ENCODE measurements at regions not wholly inside any gene's neighbourhood (a gene's known extent, or its start where the extent isn't known, plus 50 kb on each side); places are given as distances from the start of the nearest gene placed in this dataset.

DNA sequence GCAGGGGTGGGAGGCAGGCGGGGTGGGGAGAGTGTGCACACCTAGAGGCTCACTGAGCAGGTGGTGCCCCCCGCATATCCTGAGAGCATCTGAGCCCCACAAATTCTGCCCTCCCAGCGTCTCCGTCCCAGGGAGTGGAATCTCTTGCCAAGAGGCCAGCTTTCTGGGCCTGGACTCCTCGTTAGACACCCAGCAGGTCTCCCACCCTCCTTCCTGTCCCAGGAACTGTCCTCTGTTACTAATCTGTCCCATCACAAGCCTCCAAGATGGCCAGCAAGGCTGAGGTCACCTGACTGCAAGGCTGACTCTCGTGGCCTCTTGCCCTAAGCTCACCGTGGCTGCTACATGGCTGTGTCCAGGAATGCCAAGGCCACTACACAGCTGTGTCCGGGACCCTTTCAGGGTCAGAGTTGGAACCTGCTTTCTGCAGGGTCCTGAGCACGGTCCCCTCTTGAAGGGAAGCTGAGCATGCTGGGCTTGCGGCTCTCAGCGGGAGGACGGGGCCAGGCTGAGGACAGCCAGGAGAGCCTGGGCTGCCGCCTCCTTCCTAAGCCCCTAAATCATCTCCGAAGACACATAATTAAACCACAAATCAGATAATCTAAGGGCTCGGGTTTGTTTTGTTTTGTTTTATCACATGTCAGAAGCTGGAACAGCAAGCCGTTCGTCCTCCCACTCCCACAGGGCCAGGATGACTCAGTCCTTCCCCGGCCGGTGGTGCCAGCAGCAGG lies 1327.3 kb downstream of the TBC1D22A start:
- Mint-ChIP-seq H3K4me3 (peak overlapping the region in 1 of 3 donors; percentile 40), H3K27me3 (peaks cover 6 to 24% of the 10 kb centered on the region in 2 donors), H3K9me3 (no peaks in the 10 kb centered on the region), H3K27ac (peak overlapping the region in 1 of 2 donors; percentile 36), H3K4me1 (peaks cover 0 to 10% (median 2%) of the 10 kb centered on the region in 3 donors), H3K36me3 (no peaks in the 10 kb centered on the region)
- H3K36me3 ChIP-seq (ENCODE audit: control insufficient read depth in 2 of 2, extremely low read depth in 1 of 2, insufficient read depth in 1 of 2, low read length in 1 of 2), result no peaks in the 10 kb centered on the region
- 83% methylated on average over 18 of the region's 19 CpGs for WGBS (ENCODE audit: insufficient coverage)
- H3K4me1 ChIP-seq (ENCODE audit: control insufficient read depth in 1 of 2, extremely low read depth in 1 of 2, insufficient read depth in 2 of 2, low read length in 2 of 2), result peaks cover 0 to 15% of the 10 kb centered on the region in 2 experiments
- DNase-seq (no peak), ATAC-seq (replicated peaks in 1 of 4) (no peak)
- H3K27me3 ChIP-seq (replicated peaks in 1 of 2; ENCODE audit: control insufficient read depth in 2 of 2, extremely low read depth in 1 of 2, insufficient read depth in 2 of 2, low read length in 1 of 2), result peaks cover 0 to 44% of the 10 kb centered on the region in 2 experiments
- no peaks in the 10 kb centered on the region for H3K9me3 ChIP-seq
- ChIA-PET CTCF (no interaction called here), POLR2A (no interaction called here)
- H3K4me3 ChIP-seq (ENCODE audit: control insufficient read depth in 1 of 2, extremely low read depth in 1 of 2, low read length in 1 of 2), result no peak overlapping the region
- H3K27ac ChIP-seq (ENCODE audit: low read length), result no peak overlapping the region

DNA sequence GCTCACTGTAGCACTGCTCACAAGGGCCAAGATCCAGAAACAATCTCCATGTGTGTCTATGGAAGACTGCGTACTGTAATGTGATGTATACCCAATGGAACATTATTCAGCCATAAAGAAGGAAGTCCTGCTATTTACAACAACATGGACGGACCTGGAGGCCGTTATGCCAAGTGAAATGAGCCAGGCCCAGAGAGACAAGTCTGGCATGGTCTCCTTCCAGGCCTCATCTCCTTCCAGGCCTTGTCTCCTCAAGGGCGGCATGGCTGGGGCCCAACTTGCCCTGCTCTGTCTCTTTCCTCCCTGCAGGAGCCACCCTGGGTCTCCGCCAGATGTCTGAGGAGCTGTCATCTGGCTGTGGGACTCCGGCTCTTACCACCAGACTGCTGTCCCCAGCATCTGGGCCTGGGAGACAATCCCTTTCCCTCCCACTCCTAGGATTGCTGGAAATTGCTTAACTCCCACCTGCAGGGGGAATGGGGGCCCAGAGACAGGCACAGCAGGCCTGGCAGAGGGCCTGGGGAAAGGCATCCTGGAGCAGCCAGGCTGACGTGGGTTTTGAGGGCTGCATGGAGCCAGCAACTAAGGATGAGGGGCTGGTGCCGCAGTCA lies 1326.6 kb downstream of the TBC1D22A start:
- POLR2A ChIA-PET, result no interaction called here
- WGBS (ENCODE audit: insufficient coverage), result 97% methylated on average over 8 of the region's 8 CpGs
- H3K4me3 Mint-ChIP-seq, result no peak overlapping the region

DNA sequence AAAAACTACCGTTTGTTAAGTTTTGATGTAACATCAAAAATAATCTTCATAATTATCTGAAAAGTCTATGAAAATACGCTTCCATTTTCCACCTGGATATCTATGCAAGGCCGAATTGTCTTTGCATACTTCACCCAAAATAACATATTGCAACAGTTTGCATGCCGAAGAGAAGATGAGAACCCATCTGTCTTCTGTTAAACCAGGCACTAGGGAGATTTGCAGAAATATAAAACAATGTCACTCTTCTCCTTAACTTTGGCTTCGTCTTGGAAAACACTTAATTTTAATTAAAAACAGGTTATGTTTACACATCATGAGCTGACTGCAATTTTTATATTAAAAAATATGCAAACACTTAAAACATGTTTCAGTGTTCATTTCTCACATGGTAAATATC lies 1325.8 kb downstream of the TBC1D22A start:
- no peak for ATAC-seq (replicated peaks in 1 of 4)
- Mint-ChIP-seq H3K4me3 (no peak overlapping the region), H3K27me3 (peaks cover 12 to 27% of the 10 kb centered on the region in 2 donors), H3K36me3 (no peaks in the 10 kb centered on the region), H3K4me1 (peaks cover 6 to 20% (median 11%) of the 10 kb centered on the region in 3 donors), H3K9me3 (no peaks in the 10 kb centered on the region), H3K27ac (no peak overlapping the region)
- ChIA-PET CTCF (no interaction called here), POLR2A (no interaction called here)
- H3K36me3 ChIP-seq (ENCODE audit: control insufficient read depth in 2 of 2, extremely low read depth in 1 of 2, insufficient read depth in 1 of 2, low read length in 1 of 2), result no peaks in the 10 kb centered on the region
- DNase-seq, result no peak
- peaks cover 0 to 55% of the 10 kb centered on the region in 2 experiments for H3K27me3 ChIP-seq (replicated peaks in 1 of 2; ENCODE audit: control insufficient read depth in 2 of 2, extremely low read depth in 1 of 2, insufficient read depth in 2 of 2, low read length in 1 of 2)
- H3K27ac ChIP-seq (ENCODE audit: low read length), result no peak overlapping the region
- no peak overlapping the region for H3K4me3 ChIP-seq (ENCODE audit: control insufficient read depth in 1 of 2, extremely low read depth in 1 of 2, low read length in 1 of 2)
- H3K4me1 ChIP-seq (ENCODE audit: control insufficient read depth in 1 of 2, extremely low read depth in 1 of 2, insufficient read depth in 2 of 2, low read length in 2 of 2), result peaks cover 0 to 29% of the 10 kb centered on the region in 2 experiments
- 80% methylated on average over 1 of the region's 5 CpGs for WGBS (ENCODE audit: insufficient coverage)
- H3K9me3 ChIP-seq, result no peaks in the 10 kb centered on the region

More for the DNA sequence above, 1326.6 kb downstream of the TBC1D22A start:
- ATAC-seq (replicated peaks in 1 of 4) (no peak), DNase-seq (no peak)
- Histone ChIP-seq H3K4me3 (ENCODE audit: control insufficient read depth in 1 of 2, extremely low read depth in 1 of 2, low read length in 1 of 2) (no peak overlapping the region), H3K27me3 (replicated peaks in 1 of 2; ENCODE audit: control insufficient read depth in 2 of 2, extremely low read depth in 1 of 2, insufficient read depth in 2 of 2, low read length in 1 of 2) (peaks cover 0 to 51% of the 10 kb centered on the region in 2 experiments), H3K9me3 (no peaks in the 10 kb centered on the region), H3K36me3 (ENCODE audit: control insufficient read depth in 2 of 2, extremely low read depth in 1 of 2, insufficient read depth in 1 of 2, low read length in 1 of 2) (no peaks in the 10 kb centered on the region), H3K4me1 (ENCODE audit: control insufficient read depth in 1 of 2, extremely low read depth in 1 of 2, insufficient read depth in 2 of 2, low read length in 2 of 2) (peaks cover 0 to 22% of the 10 kb centered on the region in 2 experiments), H3K27ac (ENCODE audit: low read length) (no peak overlapping the region)
- Mint-ChIP-seq H3K4me1 (peaks cover 6 to 18% (median 9%) of the 10 kb centered on the region in 3 donors), H3K9me3 (no peaks in the 10 kb centered on the region), H3K36me3 (no peaks in the 10 kb centered on the region), H3K27ac (no peak overlapping the region), H3K27me3 (peaks cover 10 to 27% of the 10 kb centered on the region in 2 donors)
- CTCF ChIA-PET, result no interaction called here

DNA sequence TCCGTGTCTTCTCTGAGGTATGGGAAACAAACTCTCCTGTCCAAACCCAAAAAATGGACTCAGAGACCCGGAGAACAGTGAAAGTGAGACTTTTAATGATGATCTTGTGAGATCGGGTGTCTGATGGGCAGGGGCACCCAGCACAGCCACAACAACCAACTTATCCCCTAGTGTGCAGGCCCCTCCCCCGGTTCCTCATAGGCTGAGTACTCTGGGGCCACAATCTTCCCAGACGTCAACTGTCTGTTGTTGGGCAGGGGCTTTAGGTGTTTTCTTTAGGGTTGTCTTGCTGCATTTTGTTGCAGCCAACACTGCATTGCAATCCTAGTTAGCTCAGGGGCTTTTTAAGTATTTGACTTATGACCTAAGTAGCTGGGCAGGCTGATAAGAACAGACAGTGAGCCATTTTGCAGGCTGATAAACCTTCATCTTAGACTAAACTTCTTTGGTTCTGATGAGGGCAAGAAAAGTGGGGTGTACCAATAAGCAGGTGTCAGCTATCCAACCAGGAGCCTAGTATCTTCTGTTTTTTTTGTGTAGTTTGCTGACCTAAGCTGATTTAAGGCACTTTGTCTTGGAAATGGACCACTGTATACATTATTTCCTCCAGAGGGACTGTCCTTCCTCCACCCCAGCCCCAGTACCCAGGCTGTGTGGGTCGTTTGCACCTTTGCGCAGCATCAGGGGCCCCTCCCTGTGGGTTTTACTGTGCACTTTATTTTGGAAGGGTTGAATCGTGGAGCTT lies 1323.6 kb downstream of the TBC1D22A start:
- Histone ChIP-seq H3K4me1 (ENCODE audit: control insufficient read depth in 1 of 2, extremely low read depth in 1 of 2, insufficient read depth in 2 of 2, low read length in 2 of 2) (peaks cover 0 to 33% of the 10 kb centered on the region in 2 experiments), H3K27ac (ENCODE audit: low read length) (no peak overlapping the region), H3K27me3 (replicated peaks in 1 of 2; ENCODE audit: control insufficient read depth in 2 of 2, extremely low read depth in 1 of 2, insufficient read depth in 2 of 2, low read length in 1 of 2) (peaks cover 0 to 57% of the 10 kb centered on the region in 2 experiments), H3K36me3 (ENCODE audit: control insufficient read depth in 2 of 2, extremely low read depth in 1 of 2, insufficient read depth in 1 of 2, low read length in 1 of 2) (no peaks in the 10 kb centered on the region), H3K4me3 (ENCODE audit: control insufficient read depth in 1 of 2, extremely low read depth in 1 of 2, low read length in 1 of 2) (no peak overlapping the region), H3K9me3 (no peaks in the 10 kb centered on the region)
- H3K27ac Mint-ChIP-seq, result no peak overlapping the region
- H3K9me3 Mint-ChIP-seq, result no peaks in the 10 kb centered on the region
- POLR2A ChIA-PET, result no interaction called here
- ATAC-seq (replicated peaks in 1 of 4) (no peak), DNase-seq (no peak)
- H3K4me1 Mint-ChIP-seq, result peaks cover 6 to 20% (median 11%) of the 10 kb centered on the region in 3 donors
- no CpG with 5 or more reads among the region's 8 CpGs for WGBS (ENCODE audit: insufficient coverage)
- H3K36me3 Mint-ChIP-seq, result no peaks in the 10 kb centered on the region
- H3K4me3 Mint-ChIP-seq, result no peak overlapping the region
- CTCF ChIA-PET, result no interaction called here
- H3K27me3 Mint-ChIP-seq, result peaks cover 19 to 25% of the 10 kb centered on the region in 2 donors

DNA sequence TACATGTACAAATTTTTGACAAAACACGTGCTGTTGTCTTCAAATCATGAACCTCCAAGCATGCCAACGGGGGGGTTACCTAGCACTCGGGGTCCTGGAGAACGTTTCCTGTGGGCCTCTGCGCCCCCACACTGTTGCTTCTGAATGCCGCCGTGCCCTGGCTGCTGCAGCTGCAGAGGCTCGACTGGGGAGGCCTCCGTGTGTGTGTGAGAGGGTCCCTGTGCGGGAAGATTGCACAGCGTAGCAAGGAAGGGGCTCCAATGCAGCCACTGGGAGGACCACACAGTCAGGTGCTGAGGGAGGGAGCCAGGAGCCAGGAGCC lies 1322.2 kb downstream of the TBC1D22A start:
- Histone ChIP-seq H3K9me3 (no peaks in the 10 kb centered on the region), H3K27me3 (replicated peaks in 1 of 2; ENCODE audit: control insufficient read depth in 2 of 2, extremely low read depth in 1 of 2, insufficient read depth in 2 of 2, low read length in 1 of 2) (peaks cover 0 to 53% of the 10 kb centered on the region in 2 experiments), H3K27ac (ENCODE audit: low read length) (no peak overlapping the region), H3K4me1 (ENCODE audit: control insufficient read depth in 1 of 2, extremely low read depth in 1 of 2, insufficient read depth in 2 of 2, low read length in 2 of 2) (peaks cover 0 to 38% of the 10 kb centered on the region in 2 experiments), H3K4me3 (ENCODE audit: control insufficient read depth in 1 of 2, extremely low read depth in 1 of 2, low read length in 1 of 2) (no peak overlapping the region), H3K36me3 (ENCODE audit: control insufficient read depth in 2 of 2, extremely low read depth in 1 of 2, insufficient read depth in 1 of 2, low read length in 1 of 2) (no peaks in the 10 kb centered on the region)
- H3K9me3 Mint-ChIP-seq, result no peaks in the 10 kb centered on the region
- peaks cover 17 to 19% of the 10 kb centered on the region in 2 donors for H3K27me3 Mint-ChIP-seq
- ATAC-seq (replicated peaks in 1 of 4) (no peak), DNase-seq (no peak)
- WGBS (ENCODE audit: insufficient coverage), result 67% methylated on average over 7 of the region's 11 CpGs
- H3K4me3 Mint-ChIP-seq, result no peak overlapping the region
- ChIA-PET CTCF (no interaction called here), POLR2A (no interaction called here)
- H3K4me1 Mint-ChIP-seq, result peaks cover 9 to 17% (median 16%) of the 10 kb centered on the region in 3 donors
- H3K36me3 Mint-ChIP-seq, result no peaks in the 10 kb centered on the region
- H3K27ac Mint-ChIP-seq, result no peak overlapping the region

DNA sequence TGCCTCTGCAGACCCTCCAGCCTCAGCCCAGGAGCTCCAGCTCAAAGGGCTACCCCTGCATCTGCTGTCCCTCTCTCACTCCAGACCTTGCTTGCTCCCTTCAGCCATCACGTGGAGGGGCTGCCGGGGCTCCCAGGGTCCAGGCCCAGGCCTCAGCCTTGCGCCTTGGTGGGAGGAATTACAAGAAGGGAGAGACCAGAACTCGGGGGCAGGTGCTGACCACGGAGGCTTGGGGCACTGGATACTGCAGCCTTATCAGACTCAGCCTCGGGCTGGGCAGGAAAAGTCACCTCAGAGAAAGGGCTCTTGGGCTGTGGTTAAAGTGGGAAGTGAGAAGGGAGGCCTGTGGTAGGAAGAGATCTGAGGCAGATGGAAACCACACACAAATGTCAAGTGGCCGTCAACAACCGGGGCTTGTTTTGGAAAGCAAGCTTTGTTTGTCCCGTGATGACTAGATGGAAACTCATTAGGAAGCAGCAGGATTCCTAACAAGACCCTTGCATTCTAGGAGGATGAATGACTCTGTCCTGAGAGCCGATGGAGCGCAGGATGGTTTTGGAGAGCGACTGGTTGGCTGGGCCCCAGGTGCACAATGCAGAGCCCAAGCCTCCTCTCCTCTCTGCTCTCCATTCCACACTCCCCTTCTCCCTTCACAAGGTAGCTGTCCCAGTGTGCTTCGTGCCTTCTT lies 1321.7 kb downstream of the TBC1D22A start:
- DNase-seq (peak in 1 of 35 experiments; percentile 17), ATAC-seq (replicated peaks in 1 of 4) (no peak)
- Histone ChIP-seq H3K9me3 (no peaks in the 10 kb centered on the region), H3K27ac (ENCODE audit: low read length) (no peak overlapping the region), H3K36me3 (ENCODE audit: control insufficient read depth in 2 of 2, extremely low read depth in 1 of 2, insufficient read depth in 1 of 2, low read length in 1 of 2) (no peaks in the 10 kb centered on the region), H3K27me3 (replicated peaks in 1 of 2; ENCODE audit: control insufficient read depth in 2 of 2, extremely low read depth in 1 of 2, insufficient read depth in 2 of 2, low read length in 1 of 2) (peaks cover 0 to 55% of the 10 kb centered on the region in 2 experiments), H3K4me1 (ENCODE audit: control insufficient read depth in 1 of 2, extremely low read depth in 1 of 2, insufficient read depth in 2 of 2, low read length in 2 of 2) (peaks cover 0 to 43% of the 10 kb centered on the region in 2 experiments), H3K4me3 (ENCODE audit: control insufficient read depth in 1 of 2, extremely low read depth in 1 of 2, low read length in 1 of 2) (no peak overlapping the region)
- H3K4me3 Mint-ChIP-seq, result no peak overlapping the region
- no peak overlapping the region for H3K27ac Mint-ChIP-seq
- ChIA-PET POLR2A (no interaction called here), CTCF (no interaction called here)
- no peaks in the 10 kb centered on the region for H3K36me3 Mint-ChIP-seq
- H3K27me3 Mint-ChIP-seq, result peaks cover 18 to 19% of the 10 kb centered on the region in 2 donors
- H3K9me3 Mint-ChIP-seq, result no peaks in the 10 kb centered on the region
- 22% methylated on average over 6 of the region's 13 CpGs for WGBS (ENCODE audit: insufficient coverage)
- H3K4me1 Mint-ChIP-seq, result peaks cover 12 to 21% (median 20%) of the 10 kb centered on the region in 3 donors

Measured in T-cell (primary cell).